Body of pancreas (tissue), 4 donors: ENCODE measurements at regions not wholly inside any gene's neighbourhood (a gene's known extent, or its start where the extent isn't known, plus 50 kb on each side); places are given as distances from the start of the nearest gene placed in this dataset.

ENCODE experiments used
- ATAC-seq: fragments of 150-250 bp; one replicate; pipeline ENCODE4 v1.9.1; 2016
- DNase-seq, 4 donors: peaks; one replicate each; pipeline ENCODE4 v3.0.0-alpha.2; 2019
- H3K27ac ChIP-seq, 4 donors: fragments of 200-600 bp; sonication (generic); 1 replicate in 3 of 4; 2 replicates in 1 of 4; pipeline versions ENCODE4 v1.5.1 to v1.6.1; 2016 to 2019; ENCODE audit warnings: mild to moderate bottlenecking in 1 of 4, mixed read lengths in 1 of 4, moderate library complexity in 1 of 4
- H3K27me3 ChIP-seq, 2 donors: fragments of 200-600 bp; sonication (generic); one replicate each; pipeline ENCODE4 v1.6.0; 2016; ENCODE audit warnings: mild to moderate bottlenecking in 1 of 2
- H3K36me3 ChIP-seq, 2 donors: fragments of 200-600 bp; sonication (generic); replicated peaks in 1 of 2; 2 replicates each; pipeline ENCODE4 v1.5.1; 2016; ENCODE audit warnings: low read depth in 2 of 2; ENCODE audit not compliant: insufficient read depth in 1 of 2
- H3K4me1 ChIP-seq: fragments of 200-600 bp; sonication (generic); one replicate; pipeline ENCODE4 v1.6.0; 2016
- H3K4me3 ChIP-seq, 2 donors: fragments of 200-600 bp; sonication (generic); 1 replicate in 1 of 2; 2 replicates in 1 of 2; pipeline ENCODE4 v1.5.1; 2016 to 2019
- H3K9me3 ChIP-seq, 3 donors: fragments of 200-600 bp; sonication (generic); 1 replicate in 2 of 3; 2 replicates in 1 of 3; pipeline ENCODE4 v1.5.1; 2016
- POLR2A ChIP-seq, 3 donors: fragments of 450-650 bp; IDR thresholded peaks; one replicate each; pipeline ENCODE4 v1.6.1; 2016; ENCODE audit warnings: antibody characterized with exemption in 3 of 3, mild to moderate bottlenecking in 2 of 3
- WGBS, 2 donors: methylation state at CpG; one replicate each; pipeline ENCODE4 v1.1.5; 2017; 5-methylcytosine and 5-hydroxymethylcytosine counted together
- intact Hi-C: fragments of 100-400 bp; cut with DNase I; formaldehyde crosslinking; loops from one replicate; pipeline ENCODE4 v1.15.1; 2023
- TF ChIP-seq, protein P1 (sequence below), 7 experiments: fragments of 450-650 bp in 4 of 7; fragments of 200-600 bp in 3 of 7; sonication (generic) in 3 of 7; IDR thresholded peaks; one replicate each; pipeline ENCODE4 v1.5.1; 2016 to 2019; ENCODE audit warnings: antibody characterized with exemption in 7 of 7

GRCh38 chr21:35217504-35218060 lies 168.5 kb upstream of the RUNX1 start:
- ATAC-seq (no peak), DNase-seq (no peak)
- WGBS, 2 donors = 78 to 95% methylated on average over 1 of the region's 1 CpG
- Histone ChIP-seq H3K9me3 (no peaks in the 10 kb centered on the region), H3K27ac (no peak overlapping the region), H3K4me1 (no peaks in the 10 kb centered on the region), H3K36me3 (no peaks in the 10 kb centered on the region), H3K27me3 (no peaks in the 10 kb centered on the region), H3K4me3 (no peak overlapping the region)
- intact Hi-C loops = no loop called here
- no peak for TF ChIP-seq POLR2A (IDR thresholded peaks at IDR 0.05)
- TF ChIP-seq, protein P1, sequence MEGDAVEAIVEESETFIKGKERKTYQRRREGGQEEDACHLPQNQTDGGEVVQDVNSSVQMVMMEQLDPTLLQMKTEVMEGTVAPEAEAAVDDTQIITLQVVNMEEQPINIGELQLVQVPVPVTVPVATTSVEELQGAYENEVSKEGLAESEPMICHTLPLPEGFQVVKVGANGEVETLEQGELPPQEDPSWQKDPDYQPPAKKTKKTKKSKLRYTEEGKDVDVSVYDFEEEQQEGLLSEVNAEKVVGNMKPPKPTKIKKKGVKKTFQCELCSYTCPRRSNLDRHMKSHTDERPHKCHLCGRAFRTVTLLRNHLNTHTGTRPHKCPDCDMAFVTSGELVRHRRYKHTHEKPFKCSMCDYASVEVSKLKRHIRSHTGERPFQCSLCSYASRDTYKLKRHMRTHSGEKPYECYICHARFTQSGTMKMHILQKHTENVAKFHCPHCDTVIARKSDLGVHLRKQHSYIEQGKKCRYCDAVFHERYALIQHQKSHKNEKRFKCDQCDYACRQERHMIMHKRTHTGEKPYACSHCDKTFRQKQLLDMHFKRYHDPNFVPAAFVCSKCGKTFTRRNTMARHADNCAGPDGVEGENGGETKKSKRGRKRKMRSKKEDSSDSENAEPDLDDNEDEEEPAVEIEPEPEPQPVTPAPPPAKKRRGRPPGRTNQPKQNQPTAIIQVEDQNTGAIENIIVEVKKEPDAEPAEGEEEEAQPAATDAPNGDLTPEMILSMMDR (IDR thresholded peaks at IDR 0.05) = no peak

GRCh38 chr21:35216996-35217395 lies 167.9 kb upstream of the RUNX1 start:
- Histone ChIP-seq H3K36me3 (no peaks in the 10 kb centered on the region), H3K27ac (no peak overlapping the region)
- WGBS, 2 donors = 88 to 89% methylated on average over 1 of the region's 1 CpG

GRCh38 chr21:35215870-35216269 lies 166.8 kb upstream of the RUNX1 start:
- DNase-seq (no peak), ATAC-seq (no peak)
- Histone ChIP-seq H3K27ac (no peak overlapping the region), H3K27me3 (no peaks in the 10 kb centered on the region), H3K9me3 (no peaks in the 10 kb centered on the region), H3K36me3 (no peaks in the 10 kb centered on the region), H3K4me3 (no peak overlapping the region), H3K4me1 (no peaks in the 10 kb centered on the region)
- intact Hi-C loops = no loop called here
- TF ChIP-seq, protein P1 (IDR thresholded peaks at IDR 0.05) = no peak
- TF ChIP-seq POLR2A (IDR thresholded peaks at IDR 0.05) = no peak
- WGBS, 2 donors = 53 to 57% methylated on average over 1 of the region's 1 CpG

More at GRCh38 chr21:35216996-35217395, 167.9 kb upstream of the RUNX1 start:
- no peaks in the 10 kb centered on the region for H3K4me1 ChIP-seq
- H3K9me3 ChIP-seq = no peaks in the 10 kb centered on the region
- DNase-seq (no peak), ATAC-seq (no peak)
- intact Hi-C loops = no loop called here
- H3K27me3 ChIP-seq = no peaks in the 10 kb centered on the region
- no peak overlapping the region for H3K4me3 ChIP-seq
- TF ChIP-seq, protein P1 (IDR thresholded peaks at IDR 0.05) = no peak
- no peak for TF ChIP-seq POLR2A (IDR thresholded peaks at IDR 0.05)

DNA sequence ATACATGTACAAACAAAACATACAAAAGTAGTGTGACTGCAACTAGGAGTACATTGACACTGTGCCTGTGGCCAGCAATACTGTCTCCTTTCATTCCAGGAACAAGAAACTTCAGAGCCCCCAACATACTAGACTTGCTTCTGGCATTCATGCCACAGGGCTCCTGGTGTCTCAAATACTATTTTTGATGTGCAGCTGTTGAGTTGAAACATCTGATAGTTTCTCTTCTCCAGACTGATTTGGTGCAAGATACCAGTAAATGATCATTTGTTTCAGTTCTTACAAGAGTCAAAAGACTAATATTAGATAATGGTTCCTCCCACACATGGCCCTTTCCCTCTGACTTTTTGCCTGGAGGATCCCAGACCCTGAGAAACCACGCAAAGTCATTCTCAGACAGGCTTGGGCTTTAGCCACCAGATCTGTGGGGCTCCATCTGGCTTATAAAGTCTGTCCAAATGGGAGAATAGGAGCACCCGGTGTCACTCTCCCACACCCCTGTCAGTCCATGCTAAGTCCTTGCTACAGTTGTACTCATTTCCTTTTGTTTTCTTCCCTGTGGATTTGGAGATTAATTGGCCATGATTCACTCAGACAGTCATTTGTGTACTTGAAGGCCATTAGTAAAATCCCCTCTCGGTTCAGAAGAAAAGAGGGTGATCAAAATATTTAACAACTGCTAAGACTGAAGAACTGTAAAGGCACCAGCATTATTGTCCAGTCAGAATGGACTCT lies 163.5 kb upstream of the RUNX1 start:
- Histone ChIP-seq H3K27me3 (no peaks in the 10 kb centered on the region), H3K36me3 (no peaks in the 10 kb centered on the region), H3K4me1 (no peaks in the 10 kb centered on the region), H3K4me3 (no peak overlapping the region), H3K9me3 (no peaks in the 10 kb centered on the region), H3K27ac (no peak overlapping the region)
- 57 to 69% methylated on average over 3 of the region's 3 CpGs for WGBS, 2 donors
- no peak for ATAC-seq
- TF ChIP-seq POLR2A (IDR thresholded peaks at IDR 0.05) = no peak
- TF ChIP-seq, protein P1 (IDR thresholded peaks at IDR 0.05) = no peak
- no peak for DNase-seq
- intact Hi-C loops = no loop called here

DNA sequence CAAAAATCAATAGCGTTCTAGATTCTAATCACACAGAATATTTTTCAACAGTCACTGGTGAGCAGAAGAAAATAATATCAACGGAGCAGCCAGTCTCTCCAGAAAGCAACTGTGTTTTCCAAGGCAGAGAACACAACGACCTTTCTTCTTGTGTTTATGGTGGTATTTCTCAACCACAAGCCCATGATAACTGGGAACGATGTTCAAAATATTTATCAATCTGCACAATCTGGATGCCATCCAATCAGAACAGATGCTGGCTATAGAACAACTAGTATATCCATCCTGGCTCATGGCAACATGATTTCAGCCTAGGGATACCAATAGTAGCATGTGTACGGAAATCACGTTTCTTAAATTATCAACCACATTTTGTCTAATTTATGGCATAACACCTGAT lies 162.7 kb upstream of the RUNX1 start:
- DNase-seq = no peak
- ATAC-seq = no peak
- intact Hi-C loops = no loop called here
- H3K4me3 ChIP-seq = no peak overlapping the region
- no peaks in the 10 kb centered on the region for H3K27me3 ChIP-seq
- no peaks in the 10 kb centered on the region for H3K36me3 ChIP-seq
- H3K4me1 ChIP-seq = no peaks in the 10 kb centered on the region
- H3K9me3 ChIP-seq = no peaks in the 10 kb centered on the region
- no peak overlapping the region for H3K27ac ChIP-seq
- 69 to 73% methylated on average over 6 of the region's 6 CpGs for WGBS, 2 donors
- no peak for TF ChIP-seq POLR2A (IDR thresholded peaks at IDR 0.05)
- TF ChIP-seq, protein P1 (IDR thresholded peaks at IDR 0.05) = no peak
